SW480 (cell line): ENCODE measurements at regions not wholly inside any gene's neighbourhood (a gene's known extent, or its start where the extent isn't known, plus 50 kb on each side); places are given as distances from the start of the nearest gene placed in this dataset.
"Not testable (repeated sequence)": the region's sequence is repeated elsewhere in the genome, so short reads cannot be mapped to it uniquely, and the experiment has no call there.

Experiments
- DNase-seq: peaks from one replicate; pipeline ENCODE4 v3.0.0-alpha.2; 2016; ENCODE audit warnings: low spot score

- DNase-seq: no peak
Observed at GRCh38 chr2:116769514-116769913, 1045.0 kb upstream of the DDX18 start.

GRCh38 chr2:116776556-116776955, 1037.9 kb upstream of the DDX18 start:
- no peak for DNase-seq

- DNase-seq: no peak
Observed at GRCh38 chr2:116787848-116788247, 1026.6 kb upstream of the DDX18 start.

DNA sequence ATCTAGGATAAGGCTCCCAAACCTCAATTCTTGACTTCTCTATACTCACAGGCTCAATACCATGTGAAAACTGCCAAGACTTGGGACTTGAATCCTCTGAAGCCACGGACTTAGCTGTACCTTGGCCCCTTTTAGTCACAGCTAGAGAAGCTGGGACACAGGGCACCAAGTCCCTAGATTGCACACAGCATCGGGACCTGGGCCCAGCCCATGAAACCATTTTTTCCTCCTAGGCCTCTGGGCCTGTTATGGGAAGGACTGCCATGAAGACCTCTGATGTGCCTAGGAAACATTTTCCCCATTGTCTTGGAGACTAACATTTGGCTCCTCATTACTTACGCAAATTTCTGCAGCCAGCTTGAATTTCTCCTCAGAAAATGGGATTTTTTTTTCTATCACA, 1011.8 kb upstream of the DDX18 start:
- no peak for DNase-seq

- no peak for DNase-seq
Observed at GRCh38 chr2:116804901-116805300, 1009.6 kb upstream of the DDX18 start.

DNA sequence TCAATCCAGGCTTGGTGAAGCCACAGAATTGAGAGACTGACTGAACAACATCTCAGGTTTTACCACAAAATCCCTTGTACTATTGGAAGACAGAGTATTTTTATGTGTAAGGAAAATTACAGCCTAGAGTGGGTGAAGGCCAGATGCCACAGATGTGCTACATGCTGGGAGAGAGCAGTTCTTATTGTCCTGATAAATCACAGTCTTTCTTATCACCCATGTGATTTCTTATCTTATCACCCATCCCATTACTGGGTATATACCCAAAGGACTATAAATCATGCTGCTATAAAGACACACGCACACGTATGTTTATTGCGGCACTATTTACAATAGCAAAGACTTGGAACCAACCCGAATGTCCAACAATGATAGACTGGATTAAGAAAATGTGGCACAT, 1008.0 kb upstream of the DDX18 start:
- DNase-seq: not testable (repeated sequence)

DNA sequence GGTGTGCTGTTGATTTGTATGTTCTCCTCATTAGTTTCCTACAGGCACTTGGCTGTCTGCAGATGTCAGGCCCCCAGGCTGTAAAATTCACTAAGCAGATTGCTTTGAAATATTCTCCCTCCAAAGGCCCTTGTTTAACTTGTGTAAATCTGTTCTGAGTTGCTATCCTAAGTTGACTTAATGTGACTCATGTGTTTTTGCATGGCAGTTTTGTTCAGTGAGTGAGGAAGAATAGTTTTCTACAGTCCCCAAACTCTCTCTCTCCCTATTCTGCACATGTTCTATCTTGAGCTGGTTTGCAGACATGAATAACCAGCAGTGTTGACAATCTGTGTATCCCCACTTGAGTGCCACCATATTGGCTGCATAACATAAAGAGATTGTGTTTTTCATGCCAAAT, 1005.4 kb upstream of the DDX18 start:
- no peak for DNase-seq

DNA sequence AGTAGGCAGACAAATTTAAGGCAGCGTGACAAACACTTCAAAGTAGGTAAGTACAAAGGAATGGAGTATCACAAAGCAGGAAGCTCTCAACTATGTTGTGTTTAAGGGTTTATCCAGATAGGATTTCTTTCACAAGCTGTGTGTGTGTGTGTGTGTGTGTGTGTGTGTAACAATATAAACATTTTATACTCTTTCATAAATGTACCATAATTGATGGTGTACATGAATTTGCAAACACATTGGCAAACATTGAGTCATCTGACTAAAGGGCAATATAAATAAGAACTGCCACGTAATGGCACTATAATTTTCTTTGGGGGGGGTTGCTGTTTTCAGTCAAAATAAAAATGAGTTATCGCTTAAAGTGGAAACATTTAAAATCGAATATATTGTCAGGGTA, 1004.4 kb upstream of the DDX18 start:
- no peak for DNase-seq

DNA sequence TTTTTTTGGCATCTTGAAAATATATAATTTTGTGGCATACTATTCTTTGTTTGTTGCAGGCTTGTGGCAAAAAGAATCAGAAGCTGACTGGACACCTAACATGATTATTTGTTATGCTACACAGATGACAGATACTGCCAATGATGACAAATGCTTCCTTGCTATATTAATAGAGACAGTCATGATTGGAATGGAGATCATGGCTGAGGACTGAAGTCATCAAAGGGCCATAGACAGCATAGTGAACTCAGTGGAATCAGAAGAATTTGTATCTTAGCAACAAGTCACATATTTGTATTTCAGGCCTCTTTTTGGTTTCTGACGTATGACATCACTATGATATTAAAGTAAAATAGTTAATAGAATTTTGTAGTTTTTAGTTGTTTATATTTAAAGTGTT, 1003.8 kb upstream of the DDX18 start:
- DNase-seq: no peak

DNA sequence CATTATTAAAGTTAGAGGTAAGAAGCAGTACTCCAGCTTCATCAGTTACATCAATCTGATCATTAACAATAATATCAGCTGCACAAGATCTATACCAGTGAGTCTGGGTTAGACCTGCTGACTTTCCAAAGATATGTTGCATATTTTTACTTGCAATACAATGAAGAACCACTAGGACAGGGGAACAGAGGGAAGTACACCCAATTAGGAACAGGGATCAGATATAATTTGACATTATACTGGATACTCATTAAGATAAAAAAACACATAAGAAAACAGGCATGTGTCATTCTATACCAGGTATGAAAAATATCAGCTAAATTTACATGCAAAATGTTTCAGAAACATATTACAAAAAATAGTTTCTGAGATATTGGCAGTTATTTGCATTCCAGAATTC, 995.1 kb upstream of the DDX18 start:
- DNase-seq: no peak

GRCh38 chr2:116820986-116821385, 993.5 kb upstream of the DDX18 start:
- no peak for DNase-seq

- not testable (repeated sequence) for DNase-seq
Observed at GRCh38 chr2:116829543-116829942, 984.9 kb upstream of the DDX18 start.

- no peak for DNase-seq
Observed at GRCh38 chr2:116832148-116832547, 982.3 kb upstream of the DDX18 start.

DNA sequence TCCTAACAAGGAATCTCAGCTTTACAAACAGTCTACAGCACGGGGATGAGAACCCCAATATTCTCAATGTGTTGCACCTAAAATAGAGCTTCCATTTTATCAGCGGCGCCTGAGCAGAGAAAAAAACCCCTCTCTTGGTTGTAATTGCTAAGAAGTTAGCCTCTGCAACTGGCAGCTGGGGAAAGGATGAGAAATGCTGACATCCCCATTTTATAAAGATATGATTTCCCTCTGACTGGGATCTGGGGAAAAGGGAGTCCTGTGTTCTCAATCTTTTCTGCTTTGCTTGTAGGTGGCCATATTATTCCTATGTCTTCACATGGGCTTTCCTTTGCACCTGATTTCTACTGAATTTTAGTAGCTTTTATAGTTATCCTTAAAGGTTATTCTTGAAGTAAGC, 981.4 kb upstream of the DDX18 start:
- no peak for DNase-seq

DNA sequence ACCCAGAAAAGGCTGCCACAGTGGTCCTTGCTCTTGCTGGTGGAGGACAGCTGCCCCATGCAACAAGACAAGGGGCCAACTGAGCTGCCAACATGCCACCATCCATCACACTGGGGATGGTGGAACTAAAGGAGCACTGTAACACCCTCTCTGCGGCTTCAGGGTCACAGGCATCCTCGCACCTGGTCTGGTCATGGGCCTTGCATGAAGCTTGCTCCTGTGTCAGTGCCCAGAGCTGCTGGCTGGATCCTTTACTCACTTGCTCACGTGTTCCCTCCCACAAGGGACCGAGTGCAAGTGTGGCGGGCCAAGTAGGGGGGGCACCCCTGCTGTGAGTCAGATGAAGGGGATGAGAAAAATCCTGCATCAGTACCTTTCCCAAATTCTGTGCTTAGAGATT, 972.3 kb upstream of the DDX18 start:
- no peak for DNase-seq

DNA sequence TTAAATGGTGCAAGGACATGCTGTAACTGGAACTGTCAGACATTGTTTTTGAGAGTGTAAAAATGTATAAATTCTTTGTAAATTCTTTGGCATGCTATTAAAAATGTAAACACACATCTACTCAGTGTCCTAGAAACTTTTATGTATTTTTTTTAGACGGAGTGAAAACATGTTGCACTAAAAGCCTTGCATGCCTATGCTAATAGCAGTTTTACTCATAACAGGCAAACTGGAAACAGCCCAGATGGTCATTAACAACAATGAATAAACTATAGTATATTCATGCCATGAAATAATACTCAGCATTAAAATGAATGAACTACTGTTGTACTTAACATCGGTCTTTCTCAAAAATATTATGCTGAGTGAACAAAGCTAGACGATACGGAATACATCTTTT, 954.8 kb upstream of the DDX18 start:
- no peak for DNase-seq

- no peak for DNase-seq
Observed at GRCh38 chr2:116874021-116874420, 940.5 kb upstream of the DDX18 start.

GRCh38 chr2:116877274-116877673, 937.2 kb upstream of the DDX18 start:
- DNase-seq: no peak

GRCh38 chr2:116877944-116878343, 936.5 kb upstream of the DDX18 start:
- no peak for DNase-seq

DNA sequence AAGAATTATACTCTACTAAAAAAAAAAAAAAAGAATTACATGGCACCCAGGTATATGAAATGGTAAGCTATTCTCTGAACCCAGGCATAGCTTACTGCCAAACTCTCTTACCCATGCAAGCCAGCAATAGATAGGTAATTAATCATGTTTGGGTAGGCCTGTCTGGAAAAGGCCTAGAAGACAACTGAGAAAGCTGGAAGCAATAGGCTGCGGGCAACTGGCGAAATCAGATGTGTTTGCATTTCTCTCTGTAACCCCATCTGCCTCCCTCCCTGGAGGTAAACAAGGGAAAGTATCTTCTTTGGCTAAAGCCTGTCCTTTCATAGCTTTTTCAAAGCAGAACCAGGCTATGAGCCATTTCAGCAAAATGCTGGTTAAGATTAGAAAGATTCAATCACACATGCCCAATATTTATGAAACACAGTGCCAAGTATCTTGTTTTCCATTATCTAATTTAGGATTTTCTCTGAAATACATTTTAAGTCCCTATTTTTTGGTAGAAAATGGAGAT, 934.8 kb upstream of the DDX18 start:
- no peak for DNase-seq

DNA sequence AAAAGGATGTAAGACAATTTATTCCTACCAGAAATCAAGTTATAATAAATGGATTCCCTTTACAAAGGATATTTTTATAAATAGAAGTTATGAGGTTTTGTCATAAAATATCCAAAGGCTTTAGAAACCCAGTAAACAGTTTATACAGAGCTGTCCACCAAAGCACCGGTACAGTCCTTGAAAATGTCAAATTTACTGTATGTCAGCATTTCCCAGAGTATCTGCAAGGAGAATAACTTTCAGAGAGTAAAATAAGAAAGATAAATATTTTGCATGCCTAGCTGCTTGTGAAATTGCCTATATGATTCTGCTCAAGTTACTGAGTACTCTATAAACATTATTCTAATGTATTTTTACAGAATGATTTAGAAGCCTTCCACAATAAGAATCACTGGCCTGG, 923.3 kb upstream of the DDX18 start:
- no peak for DNase-seq

GRCh38 chr2:116911540-116911939, 903.0 kb upstream of the DDX18 start:
- DNase-seq: no peak

DNA sequence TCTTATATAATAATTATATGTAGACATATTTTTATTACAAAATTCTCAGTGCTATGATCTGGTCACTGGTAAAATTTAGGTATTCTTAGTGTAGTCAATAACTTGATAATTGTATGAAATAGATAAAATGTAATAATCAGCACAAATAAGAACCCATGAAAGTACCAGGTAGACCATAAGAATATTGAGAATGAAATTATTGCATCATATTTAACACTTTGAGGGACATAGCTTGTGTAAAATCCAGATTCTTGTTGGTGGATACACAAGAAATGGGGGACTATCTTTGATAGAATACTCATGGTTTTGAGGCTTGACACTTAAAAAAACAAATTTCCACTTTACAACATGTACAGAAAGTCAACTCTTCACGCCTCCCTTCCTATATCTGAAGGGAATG, 898.8 kb upstream of the DDX18 start:
- no peak for DNase-seq

- no peak for DNase-seq
Observed at GRCh38 chr2:116917196-116917595, 897.3 kb upstream of the DDX18 start.

DNA sequence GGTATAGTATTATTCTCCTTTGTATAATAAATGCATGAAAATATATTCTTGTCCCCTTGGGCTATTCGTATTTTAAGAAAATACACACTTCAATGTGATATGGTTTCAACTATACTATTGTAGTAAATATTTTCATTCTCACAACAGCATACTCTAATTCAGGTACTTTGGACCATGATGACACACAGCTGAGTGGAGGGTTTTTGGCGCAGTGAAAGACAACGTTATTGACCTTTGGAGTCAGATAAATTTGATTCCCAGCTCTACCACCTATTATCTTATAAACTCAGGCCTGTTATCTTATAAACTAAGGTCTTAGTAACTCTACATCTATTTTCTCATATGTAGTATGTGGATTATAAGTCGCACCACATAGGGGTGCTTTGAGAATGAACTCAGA, 895.9 kb upstream of the DDX18 start:
- DNase-seq: no peak
